GM23338 (cell line): ENCODE measurements at regions not wholly inside any gene's neighbourhood (a gene's known extent, or its start where the extent isn't known, plus 50 kb on each side); places are given as distances from the start of the nearest gene placed in this dataset.

Experiments
- ATAC-seq: fragments of 200-7000 bp; cut with Tn5 transposase; 3 replicates; pipeline ENCODE4 v1.9.1; 2020
- DNase-seq: peaks from one replicate; pipeline ENCODE4 v3.0.0-alpha.2; 2015; ENCODE audit warnings: low spot score
- H2AFZ ChIP-seq: fragments of 200-600 bp; sonication (generic); 2 replicates; pipeline ENCODE4 v1.8.0; 2016; ENCODE audit warnings: antibody characterized with exemption, mild to moderate bottlenecking, moderate library complexity
- H3F3A ChIP-seq: fragments of 200-600 bp; sonication (generic); replicated peaks from 2 replicates; pipeline ENCODE4 v1.8.0; 2017; ENCODE audit warnings: antibody characterized with exemption, mixed run types, low read depth
- H3K27ac ChIP-seq: fragments of 200-600 bp; sonication (generic); 2 replicates; pipeline ENCODE4 v1.6.1; 2016; ENCODE audit warnings: low read depth
- H3K27me3 ChIP-seq: fragments of 200-600 bp; sonication (generic); 2 replicates; pipeline ENCODE4 v1.8.0; 2016; ENCODE audit warnings: mild to moderate bottlenecking, mixed run types, moderate library complexity; ENCODE audit not compliant: insufficient read depth
- H3K36me3 ChIP-seq: fragments of 200-600 bp; sonication (generic); 2 replicates; pipeline ENCODE4 v1.8.0; 2016; ENCODE audit warnings: mild to moderate bottlenecking; ENCODE audit not compliant: insufficient read depth
- H3K4me1 ChIP-seq: fragments of 200-600 bp; sonication (generic); 2 replicates; pipeline ENCODE4 v1.8.0; 2016; ENCODE audit warnings: mild to moderate bottlenecking, moderate library complexity; ENCODE audit not compliant: insufficient read depth
- H3K4me2 ChIP-seq: fragments of 200-600 bp; sonication (generic); 2 replicates; pipeline ENCODE4 v1.7.1; 2017; ENCODE audit warnings: mixed run types
- H3K4me3 ChIP-seq: fragments of 200-600 bp; sonication (generic); 2 replicates; pipeline ENCODE4 v1.6.1; 2016; ENCODE audit warnings: mixed run types
- H3K79me2 ChIP-seq: fragments of 200-600 bp; sonication (generic); replicated peaks from 2 replicates; pipeline ENCODE4 v1.8.0; 2017; ENCODE audit warnings: mild to moderate bottlenecking; ENCODE audit not compliant: insufficient read depth
- H3K9me2 ChIP-seq: fragments of 200-600 bp; sonication (generic); 2 replicates; pipeline ENCODE4 v1.8.0; 2017; ENCODE audit not compliant: insufficient read depth
- H4K20me1 ChIP-seq: fragments of 200-600 bp; sonication (generic); replicated peaks from 2 replicates; pipeline ENCODE4 v1.8.0; 2017; ENCODE audit warnings: mild to moderate bottlenecking; ENCODE audit not compliant: insufficient read depth
- H3K27ac Mint-ChIP-seq: 2 replicates; pipeline ENCODE4 v1.8.0; 2020; ENCODE audit warnings: inconsistent platforms, mild to moderate bottlenecking, moderate library complexity, mixed read lengths
- H3K27me3 Mint-ChIP-seq: 3 replicates; pipeline ENCODE4 v1.8.0; 2022; ENCODE audit warnings: low read depth, mild to moderate bottlenecking, moderate library complexity, mixed read lengths, inconsistent platforms; ENCODE audit not compliant: insufficient read depth, poor library complexity
- H3K36me3 Mint-ChIP-seq: 3 replicates; pipeline ENCODE4 v1.8.0; 2021; ENCODE audit warnings: low read depth, mild to moderate bottlenecking, inconsistent platforms, moderate library complexity, mixed read lengths
- H3K4me1 Mint-ChIP-seq: 3 replicates; pipeline ENCODE4 v1.8.0; 2020; ENCODE audit warnings: mild to moderate bottlenecking, inconsistent platforms, mixed read lengths
- H3K4me3 Mint-ChIP-seq: 3 replicates; pipeline ENCODE4 v1.8.0; 2021; ENCODE audit warnings: moderate library complexity, mild to moderate bottlenecking, inconsistent platforms, mixed read lengths
- H3K9me3 Mint-ChIP-seq: 3 replicates; pipeline ENCODE4 v1.8.0; 2020; ENCODE audit warnings: moderate library complexity, mild to moderate bottlenecking, inconsistent platforms, mixed read lengths
- CREB1 ChIP-seq: fragments of 250-450 bp; sonication (Bioruptor Pico); IDR thresholded peaks from 2 replicates; pipeline ENCODE4 v1.5.0; 2020; ENCODE audit warnings: low read depth, mild to moderate bottlenecking, moderate library complexity
- EZH2 ChIP-seq: fragments of 200-600 bp; sonication (generic); IDR thresholded peaks from one replicate; pipeline ENCODE4 v1.8.0; 2017; ENCODE audit warnings: antibody characterized with exemption, mild to moderate bottlenecking, low read depth; ENCODE audit not compliant: unreplicated experiment
- EZH2phosphoT487 ChIP-seq: fragments of 200-600 bp; sonication (generic); IDR thresholded peaks from one replicate; pipeline ENCODE4 v1.8.1; 2018; ENCODE audit warnings: antibody characterized with exemption; ENCODE audit not compliant: unreplicated experiment
- JUNB ChIP-seq: IDR thresholded peaks from one replicate; pipeline ENCODE4 v1.6.1; 2016; ENCODE audit warnings: antibody characterized with exemption; ENCODE audit not compliant: unreplicated experiment
- NANOG ChIP-seq: IDR thresholded peaks from 2 replicates; pipeline ENCODE4 v1.6.1; 2016; ENCODE audit warnings: antibody characterized with exemption, borderline replicate concordance
- POLR2AphosphoS5 ChIP-seq: IDR thresholded peaks from 2 replicates; pipeline ENCODE4 v1.6.1; 2016; ENCODE audit warnings: antibody characterized with exemption, low read depth
- STAT1 ChIP-seq: IDR thresholded peaks from one replicate; pipeline ENCODE4 v1.6.1; 2016; ENCODE audit warnings: antibody characterized with exemption; ENCODE audit not compliant: unreplicated experiment
- ZNF114 ChIP-seq: fragments of 250-450 bp; sonication (Bioruptor Pico); IDR thresholded peaks from 2 replicates; pipeline ENCODE4 v1.5.0; 2020; ENCODE audit warnings: mild to moderate bottlenecking, moderate library complexity
- ZNF331 ChIP-seq: fragments of 250-450 bp; sonication (Bioruptor Pico); IDR thresholded peaks from 2 replicates; pipeline ENCODE4 v1.5.0; 2020; ENCODE audit warnings: low read depth, mild to moderate bottlenecking, moderate library complexity
- TF ChIP-seq, protein P1 (sequence below), 2 experiments: fragments of 200-600 bp in 1 of 2; sonication (generic) in 1 of 2; conservative IDR thresholded peaks; 2 replicates each; pipeline versions ENCODE4 v1.5.1 to v1.6.1; 2016 to 2017; ENCODE audit warnings: antibody characterized with exemption in 2 of 2, low read depth in 2 of 2, mild to moderate bottlenecking in 2 of 2, moderate library complexity in 1 of 2
- TF ChIP-seq, protein P2 (sequence below): fragments of 250-450 bp; sonication (Bioruptor Pico); IDR thresholded peaks from 2 replicates; pipeline ENCODE4 v1.5.0; 2020; ENCODE audit warnings: mild to moderate bottlenecking, moderate library complexity
- TF ChIP-seq, protein P3 (sequence below): IDR thresholded peaks from 2 replicates; pipeline ENCODE4 v1.6.1; 2016; ENCODE audit warnings: antibody characterized with exemption
- TF ChIP-seq, protein P4 (sequence below): IDR thresholded peaks from one replicate; pipeline ENCODE4 v1.6.1; 2018; ENCODE audit warnings: antibody characterized with exemption; ENCODE audit not compliant: unreplicated experiment

DNA sequence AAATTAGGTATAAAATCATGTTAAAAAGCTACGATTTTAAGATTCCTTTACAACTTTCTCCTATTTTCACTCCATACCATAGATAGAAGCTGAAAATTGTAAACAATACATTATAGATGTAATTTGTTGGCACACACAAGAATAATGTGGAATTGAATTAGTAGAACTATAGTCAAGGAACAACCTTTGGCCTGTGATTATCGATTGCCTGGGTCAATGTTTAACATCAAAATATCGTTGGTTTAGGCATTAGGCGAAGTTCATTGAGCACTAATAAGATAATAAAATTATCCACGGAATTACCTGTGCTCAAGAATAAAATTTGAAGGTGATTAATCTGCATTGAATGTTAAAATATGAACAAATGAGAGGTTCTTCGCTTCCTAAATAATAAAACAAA, 455.1 kb upstream of the ZP4 start:
- Histone ChIP-seq H3K4me2 (no peak overlapping the region), H3K27me3 (no peaks in the 10 kb centered on the region), H3K79me2 (no peaks in the 10 kb centered on the region), H3F3A (no peaks in the 10 kb centered on the region), H2AFZ (no peak overlapping the region), H3K36me3 (no peaks in the 10 kb centered on the region), H3K9me2 (peaks cover 3% of the 10 kb centered on the region; the same call in 1 of the 2 replicates), H3K4me1 (no peaks in the 10 kb centered on the region), H4K20me1 (no peaks in the 10 kb centered on the region), H3K4me3 (no peak overlapping the region), H3K27ac (no peak overlapping the region)
- TF ChIP-seq, protein P1, sequence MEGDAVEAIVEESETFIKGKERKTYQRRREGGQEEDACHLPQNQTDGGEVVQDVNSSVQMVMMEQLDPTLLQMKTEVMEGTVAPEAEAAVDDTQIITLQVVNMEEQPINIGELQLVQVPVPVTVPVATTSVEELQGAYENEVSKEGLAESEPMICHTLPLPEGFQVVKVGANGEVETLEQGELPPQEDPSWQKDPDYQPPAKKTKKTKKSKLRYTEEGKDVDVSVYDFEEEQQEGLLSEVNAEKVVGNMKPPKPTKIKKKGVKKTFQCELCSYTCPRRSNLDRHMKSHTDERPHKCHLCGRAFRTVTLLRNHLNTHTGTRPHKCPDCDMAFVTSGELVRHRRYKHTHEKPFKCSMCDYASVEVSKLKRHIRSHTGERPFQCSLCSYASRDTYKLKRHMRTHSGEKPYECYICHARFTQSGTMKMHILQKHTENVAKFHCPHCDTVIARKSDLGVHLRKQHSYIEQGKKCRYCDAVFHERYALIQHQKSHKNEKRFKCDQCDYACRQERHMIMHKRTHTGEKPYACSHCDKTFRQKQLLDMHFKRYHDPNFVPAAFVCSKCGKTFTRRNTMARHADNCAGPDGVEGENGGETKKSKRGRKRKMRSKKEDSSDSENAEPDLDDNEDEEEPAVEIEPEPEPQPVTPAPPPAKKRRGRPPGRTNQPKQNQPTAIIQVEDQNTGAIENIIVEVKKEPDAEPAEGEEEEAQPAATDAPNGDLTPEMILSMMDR (conservative IDR thresholded peaks at IDR 0.05; ENCODE audit: low read depth in 2 of 2) = no peak
- TF ChIP-seq ZNF331 (CRISPR knock-in tag) = no peak
- TF ChIP-seq EZH2 = no peak
- TF ChIP-seq, protein P2, sequence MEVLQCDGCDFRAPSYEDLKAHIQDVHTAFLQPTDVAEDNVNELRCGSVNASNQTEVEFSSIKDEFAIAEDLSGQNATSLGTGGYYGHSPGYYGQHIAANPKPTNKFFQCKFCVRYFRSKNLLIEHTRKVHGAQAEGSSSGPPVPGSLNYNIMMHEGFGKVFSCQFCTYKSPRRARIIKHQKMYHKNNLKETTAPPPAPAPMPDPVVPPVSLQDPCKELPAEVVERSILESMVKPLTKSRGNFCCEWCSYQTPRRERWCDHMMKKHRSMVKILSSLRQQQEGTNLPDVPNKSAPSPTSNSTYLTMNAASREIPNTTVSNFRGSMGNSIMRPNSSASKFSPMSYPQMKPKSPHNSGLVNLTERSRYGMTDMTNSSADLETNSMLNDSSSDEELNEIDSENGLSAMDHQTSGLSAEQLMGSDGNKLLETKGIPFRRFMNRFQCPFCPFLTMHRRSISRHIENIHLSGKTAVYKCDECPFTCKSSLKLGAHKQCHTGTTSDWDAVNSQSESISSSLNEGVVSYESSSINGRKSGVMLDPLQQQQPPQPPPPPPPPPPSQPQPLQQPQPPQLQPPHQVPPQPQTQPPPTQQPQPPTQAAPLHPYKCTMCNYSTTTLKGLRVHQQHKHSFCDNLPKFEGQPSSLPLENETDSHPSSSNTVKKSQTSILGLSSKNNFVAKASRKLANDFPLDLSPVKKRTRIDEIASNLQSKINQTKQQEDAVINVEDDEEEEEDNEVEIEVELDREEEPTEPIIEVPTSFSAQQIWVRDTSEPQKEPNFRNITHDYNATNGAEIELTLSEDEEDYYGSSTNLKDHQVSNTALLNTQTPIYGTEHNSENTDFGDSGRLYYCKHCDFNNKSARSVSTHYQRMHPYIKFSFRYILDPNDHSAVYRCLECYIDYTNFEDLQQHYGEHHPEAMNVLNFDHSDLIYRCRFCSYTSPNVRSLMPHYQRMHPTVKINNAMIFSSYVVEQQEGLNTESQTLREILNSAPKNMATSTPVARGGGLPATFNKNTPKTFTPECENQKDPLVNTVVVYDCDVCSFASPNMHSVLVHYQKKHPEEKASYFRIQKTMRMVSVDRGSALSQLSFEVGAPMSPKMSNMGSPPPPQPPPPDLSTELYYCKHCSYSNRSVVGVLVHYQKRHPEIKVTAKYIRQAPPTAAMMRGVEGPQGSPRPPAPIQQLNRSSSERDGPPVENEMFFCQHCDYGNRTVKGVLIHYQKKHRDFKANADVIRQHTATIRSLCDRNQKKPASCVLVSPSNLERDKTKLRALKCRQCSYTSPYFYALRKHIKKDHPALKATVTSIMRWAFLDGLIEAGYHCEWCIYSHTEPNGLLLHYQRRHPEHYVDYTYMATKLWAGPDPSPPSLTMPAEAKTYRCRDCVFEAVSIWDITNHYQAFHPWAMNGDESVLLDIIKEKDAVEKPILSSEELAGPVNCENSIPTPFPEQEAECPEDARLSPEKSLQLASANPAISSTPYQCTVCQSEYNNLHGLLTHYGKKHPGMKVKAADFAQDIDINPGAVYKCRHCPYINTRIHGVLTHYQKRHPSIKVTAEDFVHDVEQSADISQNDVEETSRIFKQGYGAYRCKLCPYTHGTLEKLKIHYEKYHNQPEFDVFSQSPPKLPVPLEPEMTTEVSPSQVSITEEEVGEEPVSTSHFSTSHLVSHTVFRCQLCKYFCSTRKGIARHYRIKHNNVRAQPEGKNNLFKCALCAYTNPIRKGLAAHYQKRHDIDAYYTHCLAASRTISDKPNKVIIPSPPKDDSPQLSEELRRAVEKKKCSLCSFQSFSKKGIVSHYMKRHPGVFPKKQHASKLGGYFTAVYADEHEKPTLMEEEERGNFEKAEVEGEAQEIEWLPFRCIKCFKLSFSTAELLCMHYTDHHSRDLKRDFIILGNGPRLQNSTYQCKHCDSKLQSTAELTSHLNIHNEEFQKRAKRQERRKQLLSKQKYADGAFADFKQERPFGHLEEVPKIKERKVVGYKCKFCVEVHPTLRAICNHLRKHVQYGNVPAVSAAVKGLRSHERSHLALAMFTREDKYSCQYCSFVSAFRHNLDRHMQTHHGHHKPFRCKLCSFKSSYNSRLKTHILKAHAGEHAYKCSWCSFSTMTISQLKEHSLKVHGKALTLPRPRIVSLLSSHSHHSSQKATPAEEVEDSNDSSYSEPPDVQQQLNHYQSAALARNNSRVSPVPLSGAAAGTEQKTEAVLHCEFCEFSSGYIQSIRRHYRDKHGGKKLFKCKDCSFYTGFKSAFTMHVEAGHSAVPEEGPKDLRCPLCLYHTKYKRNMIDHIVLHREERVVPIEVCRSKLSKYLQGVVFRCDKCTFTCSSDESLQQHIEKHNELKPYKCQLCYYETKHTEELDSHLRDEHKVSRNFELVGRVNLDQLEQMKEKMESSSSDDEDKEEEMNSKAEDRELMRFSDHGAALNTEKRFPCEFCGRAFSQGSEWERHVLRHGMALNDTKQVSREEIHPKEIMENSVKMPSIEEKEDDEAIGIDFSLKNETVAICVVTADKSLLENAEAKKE (CRISPR knock-in tag) = no peak
- TF ChIP-seq, protein P3, sequence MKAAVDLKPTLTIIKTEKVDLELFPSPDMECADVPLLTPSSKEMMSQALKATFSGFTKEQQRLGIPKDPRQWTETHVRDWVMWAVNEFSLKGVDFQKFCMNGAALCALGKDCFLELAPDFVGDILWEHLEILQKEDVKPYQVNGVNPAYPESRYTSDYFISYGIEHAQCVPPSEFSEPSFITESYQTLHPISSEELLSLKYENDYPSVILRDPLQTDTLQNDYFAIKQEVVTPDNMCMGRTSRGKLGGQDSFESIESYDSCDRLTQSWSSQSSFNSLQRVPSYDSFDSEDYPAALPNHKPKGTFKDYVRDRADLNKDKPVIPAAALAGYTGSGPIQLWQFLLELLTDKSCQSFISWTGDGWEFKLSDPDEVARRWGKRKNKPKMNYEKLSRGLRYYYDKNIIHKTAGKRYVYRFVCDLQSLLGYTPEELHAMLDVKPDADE = no peak
- TF ChIP-seq, protein P4, sequence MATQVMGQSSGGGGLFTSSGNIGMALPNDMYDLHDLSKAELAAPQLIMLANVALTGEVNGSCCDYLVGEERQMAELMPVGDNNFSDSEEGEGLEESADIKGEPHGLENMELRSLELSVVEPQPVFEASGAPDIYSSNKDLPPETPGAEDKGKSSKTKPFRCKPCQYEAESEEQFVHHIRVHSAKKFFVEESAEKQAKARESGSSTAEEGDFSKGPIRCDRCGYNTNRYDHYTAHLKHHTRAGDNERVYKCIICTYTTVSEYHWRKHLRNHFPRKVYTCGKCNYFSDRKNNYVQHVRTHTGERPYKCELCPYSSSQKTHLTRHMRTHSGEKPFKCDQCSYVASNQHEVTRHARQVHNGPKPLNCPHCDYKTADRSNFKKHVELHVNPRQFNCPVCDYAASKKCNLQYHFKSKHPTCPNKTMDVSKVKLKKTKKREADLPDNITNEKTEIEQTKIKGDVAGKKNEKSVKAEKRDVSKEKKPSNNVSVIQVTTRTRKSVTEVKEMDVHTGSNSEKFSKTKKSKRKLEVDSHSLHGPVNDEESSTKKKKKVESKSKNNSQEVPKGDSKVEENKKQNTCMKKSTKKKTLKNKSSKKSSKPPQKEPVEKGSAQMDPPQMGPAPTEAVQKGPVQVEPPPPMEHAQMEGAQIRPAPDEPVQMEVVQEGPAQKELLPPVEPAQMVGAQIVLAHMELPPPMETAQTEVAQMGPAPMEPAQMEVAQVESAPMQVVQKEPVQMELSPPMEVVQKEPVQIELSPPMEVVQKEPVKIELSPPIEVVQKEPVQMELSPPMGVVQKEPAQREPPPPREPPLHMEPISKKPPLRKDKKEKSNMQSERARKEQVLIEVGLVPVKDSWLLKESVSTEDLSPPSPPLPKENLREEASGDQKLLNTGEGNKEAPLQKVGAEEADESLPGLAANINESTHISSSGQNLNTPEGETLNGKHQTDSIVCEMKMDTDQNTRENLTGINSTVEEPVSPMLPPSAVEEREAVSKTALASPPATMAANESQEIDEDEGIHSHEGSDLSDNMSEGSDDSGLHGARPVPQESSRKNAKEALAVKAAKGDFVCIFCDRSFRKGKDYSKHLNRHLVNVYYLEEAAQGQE = no peak
- no peak for TF ChIP-seq POLR2AphosphoS5
- no peak for TF ChIP-seq STAT1
- no peak for TF ChIP-seq EZH2phosphoT487
- TF ChIP-seq JUNB = no peak
- no peak for TF ChIP-seq NANOG
- no peak for TF ChIP-seq ZNF114 (CRISPR knock-in tag)
- no peak for TF ChIP-seq CREB1
- Mint-ChIP-seq H3K4me1 (no peaks in the 10 kb centered on the region), H3K4me3 (no peak overlapping the region), H3K36me3 (no peaks in the 10 kb centered on the region; the same call in 2 of the 3 replicates), H3K27me3 (no peaks in the 10 kb centered on the region), H3K27ac (no peak overlapping the region), H3K9me3 (no peaks in the 10 kb centered on the region)
- ATAC-seq (no peak), DNase-seq (no peak)
